GM21390 (cell line): ENCODE measurements at regions not wholly inside any gene's neighbourhood (a gene's known extent, or its start where the extent isn't known, plus 50 kb on each side); places are given as distances from the start of the nearest gene placed in this dataset.
A peak's percentile ranks its signal among the peaks of the same experiment; 100 is the strongest.
"Not testable (repeated sequence)": the region's sequence is repeated elsewhere in the genome, so short reads cannot be mapped to it uniquely, and the experiment has no call there.

Source experiments
- ATAC-seq: cut with Tn5 transposase; IDR thresholded peaks from one replicate; pipeline ENCODE4 v1.9.1; 2021; ENCODE audit not compliant: unreplicated experiment

DNA sequence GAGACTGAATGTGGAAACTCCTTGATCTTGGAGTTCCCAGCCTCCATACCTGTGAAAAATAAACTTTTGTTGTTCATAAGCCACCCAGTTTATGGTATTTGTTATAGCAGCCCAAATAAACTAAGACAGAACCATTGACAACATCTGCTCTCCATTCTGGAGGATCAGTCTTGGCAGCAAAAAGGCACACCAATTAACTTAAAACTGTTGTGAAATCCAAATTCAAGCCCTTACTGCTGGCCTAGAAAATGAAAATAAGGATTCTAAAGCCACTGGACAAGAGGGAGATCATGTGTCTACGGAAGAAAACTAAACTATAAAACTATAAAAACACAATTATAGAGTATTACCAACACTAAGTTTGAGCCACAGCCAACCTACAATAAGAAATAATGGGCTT is 172.1 kb upstream of the RNPC3 start:
- ATAC-seq: no peak

DNA sequence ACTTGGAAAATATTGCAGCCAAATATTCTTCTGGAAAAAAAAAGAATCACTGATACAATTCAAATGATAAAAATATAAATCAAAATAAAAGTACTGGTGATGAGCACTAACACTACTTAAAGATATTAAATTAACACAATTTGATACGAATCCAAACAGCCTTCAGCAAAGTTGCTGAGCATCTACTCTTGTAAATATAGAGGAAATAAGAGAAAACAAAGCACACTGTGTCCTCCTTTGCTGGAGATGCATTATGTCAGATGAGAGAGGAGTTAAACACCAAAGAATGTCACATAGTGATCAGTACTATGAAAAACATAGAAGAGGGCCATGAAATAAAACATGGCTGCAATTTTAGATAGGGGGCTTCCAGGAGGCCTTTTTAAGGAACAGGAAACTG is 177.4 kb upstream of the RNPC3 start:
- ATAC-seq: no peak

DNA sequence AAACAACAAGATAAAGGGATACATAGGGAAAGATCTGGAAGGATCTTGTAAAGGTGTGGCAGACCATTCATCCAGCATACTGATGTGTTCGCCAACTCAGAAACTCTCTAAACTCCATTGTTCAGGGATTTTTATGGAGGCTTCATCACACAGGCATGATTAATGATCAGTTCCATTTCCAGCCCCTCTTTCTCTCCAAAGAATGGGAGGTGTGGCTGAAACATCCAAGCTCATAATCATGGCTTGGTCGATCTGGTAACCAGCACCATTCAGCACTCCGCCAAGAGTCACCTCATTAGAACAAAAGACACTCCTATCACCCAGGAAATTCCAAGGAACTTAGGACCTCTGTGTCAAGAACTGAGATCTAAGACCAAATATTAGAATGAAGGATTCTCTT is 180.6 kb upstream of the RNPC3 start:
- ATAC-seq: no peak

DNA sequence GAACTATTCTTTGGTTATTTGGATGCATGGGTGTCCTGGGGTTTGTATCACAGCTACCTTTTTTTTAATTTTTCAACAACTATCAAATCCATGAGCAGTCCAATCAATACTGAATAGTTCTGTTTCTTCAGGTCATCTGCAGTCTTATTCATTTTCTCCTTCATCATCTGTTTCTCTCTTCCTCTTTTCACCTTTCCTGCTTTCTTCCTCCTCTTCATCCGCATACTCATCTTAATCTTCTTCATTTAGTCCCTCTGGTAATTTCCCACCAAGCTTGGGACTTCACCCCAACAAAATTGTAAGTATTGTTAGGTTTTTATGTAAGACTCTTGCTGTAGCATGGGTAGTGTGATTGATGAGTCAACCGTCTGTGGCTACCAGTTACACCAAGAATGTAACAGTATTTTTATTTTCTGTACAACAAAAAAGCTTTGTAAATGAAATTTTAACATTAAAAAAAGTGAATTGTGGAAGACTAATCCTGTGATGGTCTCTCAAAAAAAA is 184.1 kb upstream of the RNPC3 start:
- ATAC-seq: no peak

DNA sequence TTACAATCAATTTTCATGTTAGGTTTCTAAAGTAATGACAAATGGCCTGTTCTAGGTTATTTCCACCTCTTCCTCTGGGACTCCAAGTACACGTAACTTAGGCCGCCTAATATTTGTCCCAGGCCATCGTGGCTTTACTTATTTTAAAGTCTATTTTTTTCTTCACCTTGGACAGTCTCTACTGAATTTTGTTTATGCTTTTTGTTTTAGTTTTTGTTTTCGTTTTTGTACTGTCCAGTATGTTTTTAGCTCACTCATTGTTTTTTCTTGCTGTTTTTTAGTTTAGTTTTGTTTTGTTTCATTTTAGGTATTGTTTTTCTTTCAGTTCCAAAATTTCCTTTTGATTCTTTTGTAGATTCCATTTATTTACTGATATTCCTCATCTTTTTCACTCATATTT is 187.7 kb upstream of the RNPC3 start:
- no peak for ATAC-seq

DNA sequence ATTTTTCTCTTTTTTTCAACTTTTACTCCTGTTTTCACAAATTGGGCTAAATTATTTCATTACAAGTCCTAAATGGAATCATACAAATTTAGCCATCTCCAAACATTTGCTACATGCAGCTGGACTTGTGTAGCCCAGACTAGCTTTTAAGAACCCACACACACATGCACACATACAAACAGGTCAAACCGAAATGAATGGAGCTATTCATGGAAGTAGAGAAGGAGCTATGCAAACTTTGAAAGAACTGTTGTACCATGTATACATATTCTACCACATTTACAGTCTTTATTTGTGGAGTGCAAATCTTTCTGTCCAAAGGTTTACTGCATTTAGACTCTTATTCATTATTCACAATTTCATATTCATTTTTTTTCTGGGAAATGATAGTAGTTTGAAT is 189.1 kb upstream of the RNPC3 start:
- ATAC-seq: no peak

DNA sequence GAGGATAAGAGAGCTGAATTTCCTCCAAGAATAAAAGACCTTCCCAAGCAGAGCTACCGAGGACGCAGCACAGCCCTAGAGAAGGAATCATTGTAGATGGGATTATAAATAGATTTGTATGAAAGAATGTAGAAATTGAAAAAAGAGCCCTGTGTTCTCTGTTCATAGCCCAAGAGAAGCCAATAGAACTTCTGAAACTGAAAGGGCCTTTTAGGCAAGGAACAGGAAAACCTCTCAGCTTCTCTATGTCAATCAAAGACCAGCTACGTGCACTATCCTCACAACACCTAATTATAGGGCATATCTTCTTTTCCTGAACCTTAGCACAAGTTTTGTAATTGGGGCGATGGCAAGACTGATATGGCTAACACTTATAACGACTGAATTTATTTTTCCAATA is 192.4 kb upstream of the RNPC3 start:
- peak; percentile 86 for ATAC-seq

DNA sequence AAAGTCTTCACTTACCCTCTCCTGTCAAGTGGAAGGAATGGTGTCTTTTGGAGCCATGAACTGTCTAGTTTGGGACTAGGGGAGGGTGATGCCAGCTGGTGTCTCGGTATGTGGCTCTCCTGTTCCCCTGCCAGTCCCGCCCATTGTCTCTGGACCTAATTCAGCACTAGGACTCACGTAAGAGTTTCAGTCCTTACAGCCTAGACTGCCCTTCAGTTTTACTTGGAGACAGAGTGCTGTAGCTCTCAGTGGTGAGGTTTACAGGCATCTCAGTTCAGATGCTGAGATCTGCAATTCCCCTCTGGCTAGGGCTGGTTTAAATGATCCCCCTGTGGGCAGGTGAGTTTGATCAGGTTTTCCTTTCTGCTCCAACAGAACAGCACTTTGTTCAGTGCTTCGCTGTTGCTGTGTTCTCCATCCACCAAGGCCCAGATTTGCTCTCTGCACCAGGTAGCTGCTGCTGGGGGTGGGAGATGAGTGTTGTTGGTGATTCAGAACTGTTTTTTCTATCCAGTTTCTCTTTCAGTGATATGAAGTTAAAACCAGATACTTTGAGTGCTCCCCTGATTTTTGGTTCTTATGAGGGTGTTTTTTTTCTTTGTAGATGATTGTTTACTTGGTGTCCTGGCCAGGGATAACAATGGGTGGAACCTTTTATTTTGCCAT is 198.3 kb upstream of the RNPC3 start:
- no peak for ATAC-seq

DNA sequence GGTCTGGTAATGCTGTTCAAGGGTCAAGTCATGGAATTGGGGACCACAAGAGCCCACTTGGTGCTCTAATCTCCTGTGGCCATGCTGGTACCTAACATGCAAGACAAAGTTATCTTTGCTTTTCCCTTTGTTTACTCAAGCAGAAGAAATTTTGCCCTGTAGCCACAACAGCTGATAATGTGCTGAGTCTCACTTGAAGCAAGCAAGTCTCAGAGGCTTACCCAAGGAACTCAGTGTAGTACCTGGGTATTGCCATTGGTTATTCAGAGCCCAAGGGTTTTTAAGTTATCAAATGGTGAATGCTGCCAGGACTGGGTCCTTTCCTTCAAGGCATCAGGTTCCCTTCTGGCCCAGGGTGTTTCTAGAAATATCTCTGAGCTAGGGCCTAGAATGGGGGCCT is 198.9 kb upstream of the RNPC3 start:
- no peak for ATAC-seq

DNA sequence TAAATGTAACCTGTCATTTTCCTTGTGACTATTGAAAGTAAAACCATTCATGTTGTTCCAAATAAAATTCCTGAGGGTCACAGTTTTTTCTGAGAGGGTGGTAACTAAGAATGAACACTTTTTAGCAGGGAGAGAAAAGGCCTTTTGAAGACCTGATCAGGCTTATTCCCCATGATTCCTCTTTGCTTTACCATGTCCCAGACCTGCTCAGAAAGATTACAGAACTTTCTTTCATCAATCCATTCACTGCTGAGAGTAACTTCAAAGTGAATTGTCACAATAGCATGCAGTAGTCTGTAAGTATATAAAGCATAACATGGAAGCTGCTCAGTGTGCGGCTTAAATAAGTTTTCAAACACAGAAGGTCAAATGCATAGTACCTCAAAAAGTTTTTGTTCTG is 201.5 kb upstream of the COL11A1 start:
- ATAC-seq: no peak

DNA sequence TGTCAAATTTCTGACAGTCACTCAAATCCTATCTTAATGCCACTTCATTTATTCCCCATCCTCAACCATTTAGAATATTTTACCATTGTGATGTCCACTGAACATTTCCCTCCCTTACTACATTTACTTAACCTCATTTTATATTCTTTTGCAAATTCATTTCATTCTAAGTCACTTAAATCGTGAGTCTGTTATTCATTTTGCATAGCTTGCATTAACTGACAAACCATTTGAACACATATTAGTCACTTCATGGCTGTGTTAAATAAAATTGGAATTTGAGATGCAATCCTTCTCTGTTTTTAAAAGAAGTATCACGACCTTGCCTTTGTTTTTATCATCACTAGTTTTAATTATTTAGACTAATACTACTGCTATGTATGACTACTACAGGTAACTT is 199.4 kb upstream of the COL11A1 start:
- ATAC-seq: no peak

DNA sequence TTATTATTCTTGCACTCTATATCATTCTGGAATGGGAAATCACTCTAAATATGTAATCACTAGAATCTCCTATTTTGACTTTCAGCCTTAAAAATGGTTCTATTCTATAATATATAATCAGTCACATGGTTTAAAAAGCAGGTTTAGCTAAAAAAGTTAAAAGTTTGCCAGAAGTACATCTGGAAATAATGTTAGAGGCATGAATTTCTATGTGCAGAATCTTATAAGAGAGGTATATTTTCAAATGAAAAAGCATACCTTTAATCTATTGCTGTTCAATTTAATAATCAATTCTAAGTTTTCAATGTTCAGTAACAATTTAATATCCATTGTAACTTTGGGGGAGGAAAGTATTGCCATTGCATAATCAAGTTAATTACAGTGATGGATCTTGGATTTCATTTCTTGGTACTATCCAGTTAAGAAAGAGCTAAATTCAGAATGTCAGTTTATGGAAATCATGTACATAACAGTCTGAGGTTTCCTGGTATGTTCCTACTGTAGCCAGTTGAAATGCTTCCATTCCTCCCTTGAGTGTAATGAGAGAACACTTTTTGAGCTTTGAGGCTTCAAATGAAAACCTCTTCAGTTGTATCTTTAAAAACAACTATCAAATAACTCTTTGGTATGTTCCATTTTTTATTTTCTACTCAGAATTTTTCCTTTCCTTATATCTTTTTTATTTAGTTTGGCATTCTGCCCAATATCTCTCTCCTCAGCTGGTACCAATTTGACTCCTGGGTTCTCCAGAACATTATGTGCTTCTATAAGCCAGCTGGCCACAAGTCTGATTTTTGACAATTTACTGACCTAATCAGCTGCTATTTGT is 175.7 kb upstream of the COL11A1 start:
- no peak for ATAC-seq

DNA sequence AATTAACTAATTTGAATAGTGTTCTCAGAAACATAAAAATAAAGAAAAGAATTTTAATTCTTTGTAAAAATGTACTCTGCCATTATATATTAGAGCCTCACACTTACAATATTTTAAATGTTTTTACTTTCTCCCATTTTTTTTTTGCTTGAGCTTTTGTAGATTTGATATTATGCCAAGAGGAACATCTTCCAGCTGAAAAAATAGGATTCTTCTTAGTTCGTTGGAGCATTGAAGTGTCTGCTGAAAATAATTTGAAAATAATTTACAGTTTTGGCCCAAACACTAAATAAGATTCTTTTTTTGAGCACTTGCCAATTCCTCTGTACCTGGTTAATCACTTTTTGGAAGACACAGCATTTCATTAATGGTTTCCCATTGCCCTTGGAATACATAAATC is 175.0 kb upstream of the COL11A1 start:
- ATAC-seq: no peak

DNA sequence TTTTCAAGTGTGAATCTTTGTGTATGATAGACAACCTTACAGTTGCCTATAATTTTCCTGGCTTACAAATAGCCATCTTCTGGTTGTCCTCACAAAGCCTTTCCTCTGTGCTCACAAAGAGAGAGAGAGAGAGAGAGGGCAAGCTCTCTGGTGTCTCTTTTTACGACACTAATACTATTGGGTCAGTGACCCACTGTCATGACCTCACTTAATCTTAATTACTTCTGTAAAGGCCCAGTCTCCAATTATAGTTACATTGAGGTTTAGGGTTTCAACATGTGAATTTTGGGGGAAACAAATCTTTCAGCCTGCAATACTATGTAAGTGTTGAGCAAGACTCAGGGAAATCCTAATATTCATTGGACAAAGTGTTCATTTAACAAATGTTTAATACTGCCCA is 167.4 kb upstream of the COL11A1 start:
- no peak for ATAC-seq

DNA sequence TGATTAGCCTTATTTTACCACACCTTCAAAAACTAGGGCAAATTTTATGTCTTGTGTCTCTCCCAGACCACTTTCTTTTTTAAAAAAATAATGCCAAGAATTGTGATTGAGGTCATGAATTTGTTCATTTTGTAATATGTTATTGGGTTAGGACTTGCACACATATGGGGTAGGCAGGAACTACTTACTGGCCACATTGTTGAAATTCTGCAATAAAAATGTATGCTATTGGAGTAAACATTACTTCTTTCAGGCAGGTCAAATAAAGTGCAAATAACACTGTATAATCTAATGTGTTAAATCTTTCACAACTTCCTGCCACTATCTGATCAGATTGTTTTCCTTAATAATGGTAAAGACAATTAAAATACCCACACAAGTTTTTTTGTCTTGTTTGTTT is 166.6 kb upstream of the COL11A1 start:
- ATAC-seq: no peak

DNA sequence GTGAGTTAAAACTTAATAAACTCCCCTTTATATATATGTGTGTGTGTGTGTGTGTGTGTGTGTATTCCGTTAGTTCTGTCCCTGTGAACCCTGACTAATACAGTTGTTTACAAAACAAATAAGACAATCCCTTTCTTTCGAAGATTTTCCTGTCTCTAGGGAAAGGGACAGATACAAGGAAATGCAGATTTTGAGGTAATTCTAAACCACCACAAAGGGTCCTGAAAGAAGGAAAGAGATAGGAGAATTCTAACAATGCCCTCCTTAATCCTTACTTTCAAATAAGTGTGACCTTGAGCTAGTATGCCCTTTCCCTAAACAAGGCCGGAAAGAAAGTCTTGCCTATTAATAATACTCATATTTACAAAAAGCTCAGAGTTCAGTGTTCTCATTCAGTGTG is 164.8 kb upstream of the COL11A1 start:
- no peak for ATAC-seq

DNA sequence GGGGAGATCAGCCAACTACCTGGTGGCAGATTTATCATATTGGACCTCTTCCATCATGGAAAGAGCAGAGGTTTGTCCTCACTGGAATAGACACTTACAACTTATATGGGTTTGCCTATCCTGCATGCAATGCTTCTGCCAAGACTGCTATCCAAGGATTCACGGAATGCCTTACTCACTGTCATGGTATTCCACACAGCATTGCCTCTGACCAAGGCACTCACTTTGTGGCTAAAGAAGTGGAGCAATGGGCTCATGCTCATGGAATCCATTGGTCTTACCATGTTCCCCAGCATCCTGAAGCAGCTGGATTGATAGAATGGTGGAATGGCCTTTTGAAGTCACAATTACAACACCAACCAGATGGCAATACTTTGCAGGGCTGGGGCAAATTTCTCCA is 163.1 kb upstream of the COL11A1 start:
- ATAC-seq: not testable (repeated sequence)

DNA sequence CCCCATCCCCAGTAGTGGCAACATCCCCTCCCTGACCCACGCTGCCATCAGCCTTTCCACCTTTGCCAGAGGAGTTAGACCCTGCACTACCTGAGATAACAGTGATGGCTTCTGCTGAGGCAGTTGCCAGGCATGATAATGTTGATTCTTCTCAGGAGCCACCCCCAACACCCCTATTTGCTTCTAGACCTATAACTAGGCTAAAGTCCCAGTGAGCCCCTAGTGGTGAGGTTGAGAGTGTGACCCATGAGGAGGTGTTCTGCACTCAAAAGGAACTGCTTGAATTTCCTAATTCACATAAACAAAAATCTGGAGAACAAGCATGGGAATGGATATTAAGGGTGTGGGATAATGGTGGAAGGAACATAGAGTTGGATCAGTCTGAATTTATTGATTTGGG is 159.6 kb upstream of the COL11A1 start:
- no peak for ATAC-seq

DNA sequence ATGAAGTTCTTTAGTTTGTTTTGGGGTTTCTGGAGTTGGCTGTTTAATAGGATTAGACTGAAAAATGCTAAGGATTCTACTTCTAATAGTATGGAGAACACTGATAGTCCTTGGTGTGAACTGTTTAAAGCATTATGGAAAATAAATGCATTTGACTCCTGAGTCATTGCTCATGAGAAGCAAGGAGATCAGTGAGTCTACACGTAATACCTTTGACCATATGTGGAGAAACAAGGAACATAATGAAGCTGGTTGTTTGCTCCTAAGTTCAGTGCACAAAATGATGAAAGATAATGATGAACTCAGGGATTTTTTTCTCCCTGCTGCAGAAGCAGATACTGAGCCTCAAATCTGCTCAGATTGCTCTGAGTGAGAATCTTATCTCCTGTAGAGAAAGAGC is 158.9 kb upstream of the COL11A1 start:
- no peak for ATAC-seq

DNA sequence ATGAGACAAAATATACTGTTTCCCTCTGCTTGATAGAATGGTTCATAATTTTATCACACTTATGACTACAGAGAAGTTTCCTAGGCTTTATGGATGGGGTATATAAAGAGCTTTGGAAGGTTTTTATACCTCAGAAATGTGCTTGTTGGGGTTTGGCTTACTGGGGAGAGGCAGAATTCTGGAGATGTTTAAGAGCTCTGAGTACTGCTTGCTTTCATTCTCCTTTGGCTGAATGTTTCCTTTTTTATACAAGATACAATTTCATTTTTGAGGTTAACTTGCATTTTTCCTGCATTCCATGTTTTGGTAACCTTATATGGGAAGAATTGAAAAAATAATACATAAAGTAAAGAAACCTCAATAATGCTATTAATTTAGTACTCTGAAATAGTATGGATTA is 157.7 kb upstream of the COL11A1 start:
- ATAC-seq: no peak

DNA sequence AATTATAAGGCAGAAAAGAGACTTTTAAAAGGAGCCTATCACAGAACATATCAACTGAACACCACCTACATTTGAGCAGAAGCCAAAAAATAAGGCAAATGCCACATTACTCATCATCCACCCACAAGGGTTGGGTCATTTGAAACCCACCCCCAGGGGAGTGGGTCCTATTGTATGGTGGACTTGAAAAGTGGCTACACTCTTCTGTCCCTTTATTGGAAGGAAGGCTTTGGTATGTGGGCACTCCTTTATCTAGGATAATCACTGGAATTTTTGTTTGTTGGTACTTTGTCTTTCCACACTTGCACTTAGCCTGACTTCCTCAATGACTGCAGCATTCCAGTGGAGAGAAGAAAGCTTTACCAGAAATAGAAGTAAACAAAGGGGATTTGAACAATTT is 157.2 kb upstream of the COL11A1 start:
- ATAC-seq: no peak

DNA sequence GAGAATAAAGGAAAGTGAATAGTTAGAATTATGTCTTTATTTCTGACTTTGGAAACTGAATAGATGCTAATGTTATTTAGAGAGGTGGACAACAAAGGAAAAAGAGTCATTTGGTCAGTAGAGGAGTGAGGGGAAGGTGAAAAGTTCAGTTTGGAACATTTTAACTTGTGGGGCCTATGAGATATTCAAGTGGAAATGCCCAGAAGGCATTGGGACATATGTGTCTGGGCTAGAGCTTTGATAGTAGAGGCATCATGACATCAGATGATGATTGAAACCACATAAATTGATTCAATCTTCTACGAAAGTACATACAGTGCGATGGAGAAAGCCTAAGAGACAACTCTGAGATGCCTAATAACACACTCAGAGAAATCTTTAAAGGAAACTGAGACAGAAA is 151.7 kb upstream of the COL11A1 start:
- ATAC-seq: no peak

DNA sequence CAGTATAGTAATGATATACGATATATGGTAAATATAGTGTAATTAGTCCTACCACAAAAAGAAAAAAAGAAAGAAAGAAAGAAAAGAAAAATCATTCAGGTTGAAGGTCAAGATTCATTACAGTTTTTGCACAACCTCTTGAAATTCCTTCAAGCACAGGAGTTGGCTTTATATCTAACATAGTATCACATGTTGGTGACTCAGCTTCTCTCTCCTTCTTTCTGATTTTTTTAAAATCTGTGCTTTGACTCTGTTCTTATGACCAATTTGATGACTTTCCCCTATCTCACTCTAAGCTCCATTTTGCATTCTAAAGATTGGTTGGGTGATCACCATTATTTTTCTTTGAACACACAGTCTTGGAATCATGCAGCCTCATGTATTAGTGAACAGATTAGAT is 148.2 kb upstream of the COL11A1 start:
- no peak for ATAC-seq
